Activated CD8-positive, alpha-beta memory T cell treated with anti-CD3 and anti-CD28 coated beads, Interleukin-2, amount 50 U/mL, for 1 hour (primary cell): ENCODE measurements at regions not wholly inside any gene's neighbourhood (a gene's known extent, or its start where the extent isn't known, plus 50 kb on each side); places are given as distances from the start of the nearest gene placed in this dataset.

Source experiments
- DNase-seq: peaks from one replicate; pipeline ENCODE4 v3.0.0-alpha.2; 2020; ENCODE audit errors: extremely low read depth

GRCh38 chr5:8981496-8981895 lies 564.4 kb downstream of the SEMA5A start:
- DNase-seq = no peak

DNA sequence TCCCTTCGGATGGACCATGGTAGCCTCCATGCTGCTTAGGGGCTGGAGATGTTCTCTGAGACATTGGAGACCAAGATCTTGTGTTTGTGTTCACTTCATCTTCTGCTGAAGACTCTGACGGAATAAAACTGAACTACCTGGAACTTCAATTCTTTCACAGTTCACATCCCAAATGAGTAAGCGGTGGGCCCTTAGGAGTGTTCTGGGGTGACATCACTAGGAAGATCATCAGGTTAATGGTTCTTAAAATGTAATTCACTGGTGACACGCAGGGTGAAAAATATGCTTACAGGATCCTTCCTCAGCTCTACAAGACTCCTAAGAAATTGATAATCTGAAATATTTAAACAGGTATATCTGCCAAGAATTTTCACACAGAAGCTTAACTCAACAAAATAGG lies 561.5 kb downstream of the SEMA5A start:
- no peak for DNase-seq
